ENCODE measurements at regions not wholly inside any gene's neighbourhood (a gene's known extent, or its start where the extent isn't known, plus 50 kb on each side); places are given as distances from the start of the nearest gene placed in this dataset.

GRCh38 chr5:8028243-8028642 lies 159.3 kb downstream of the MTRR start:
- TF ChIP-seq EZH2phosphoT487 (IDR thresholded peaks at IDR 0.05; ENCODE audit: borderline replicate concordance, low read depth, low read length): no peak
- no peak for TF ChIP-seq CTCF (conservative IDR thresholded peaks at IDR 0.05; ENCODE audit: low read length)
